ENCODE measurements at regions not wholly inside any gene's neighbourhood (a gene's known extent, or its start where the extent isn't known, plus 50 kb on each side); places are given as distances from the start of the nearest gene placed in this dataset.

DNA sequence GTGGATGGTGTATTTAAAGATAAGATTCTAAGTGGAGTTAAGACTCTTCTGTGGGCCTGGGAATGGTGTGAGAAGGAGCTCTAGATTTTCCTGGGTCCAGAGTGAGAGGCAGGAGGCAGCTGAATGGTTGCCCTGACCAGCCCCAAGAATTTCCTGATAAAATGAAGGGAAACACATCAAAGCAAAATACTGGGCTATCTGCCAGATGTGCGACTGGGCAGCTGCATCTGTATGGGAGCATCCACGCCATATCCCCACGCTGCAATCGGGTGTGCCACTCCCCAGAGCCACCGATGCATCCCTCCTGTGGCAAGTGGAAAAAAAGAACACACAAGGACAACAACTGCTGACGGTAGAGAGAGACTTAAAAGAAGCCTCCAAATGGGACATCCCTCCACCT, 84.3 kb upstream of the COX10 start:
- no peak overlapping the region for H3K27ac ChIP-seq
- no peak for TF ChIP-seq ZFX (IDR thresholded peaks at IDR 0.05)
- TF ChIP-seq, protein P1, sequence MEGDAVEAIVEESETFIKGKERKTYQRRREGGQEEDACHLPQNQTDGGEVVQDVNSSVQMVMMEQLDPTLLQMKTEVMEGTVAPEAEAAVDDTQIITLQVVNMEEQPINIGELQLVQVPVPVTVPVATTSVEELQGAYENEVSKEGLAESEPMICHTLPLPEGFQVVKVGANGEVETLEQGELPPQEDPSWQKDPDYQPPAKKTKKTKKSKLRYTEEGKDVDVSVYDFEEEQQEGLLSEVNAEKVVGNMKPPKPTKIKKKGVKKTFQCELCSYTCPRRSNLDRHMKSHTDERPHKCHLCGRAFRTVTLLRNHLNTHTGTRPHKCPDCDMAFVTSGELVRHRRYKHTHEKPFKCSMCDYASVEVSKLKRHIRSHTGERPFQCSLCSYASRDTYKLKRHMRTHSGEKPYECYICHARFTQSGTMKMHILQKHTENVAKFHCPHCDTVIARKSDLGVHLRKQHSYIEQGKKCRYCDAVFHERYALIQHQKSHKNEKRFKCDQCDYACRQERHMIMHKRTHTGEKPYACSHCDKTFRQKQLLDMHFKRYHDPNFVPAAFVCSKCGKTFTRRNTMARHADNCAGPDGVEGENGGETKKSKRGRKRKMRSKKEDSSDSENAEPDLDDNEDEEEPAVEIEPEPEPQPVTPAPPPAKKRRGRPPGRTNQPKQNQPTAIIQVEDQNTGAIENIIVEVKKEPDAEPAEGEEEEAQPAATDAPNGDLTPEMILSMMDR (conservative IDR thresholded peaks at IDR 0.05), result no peak

DNA sequence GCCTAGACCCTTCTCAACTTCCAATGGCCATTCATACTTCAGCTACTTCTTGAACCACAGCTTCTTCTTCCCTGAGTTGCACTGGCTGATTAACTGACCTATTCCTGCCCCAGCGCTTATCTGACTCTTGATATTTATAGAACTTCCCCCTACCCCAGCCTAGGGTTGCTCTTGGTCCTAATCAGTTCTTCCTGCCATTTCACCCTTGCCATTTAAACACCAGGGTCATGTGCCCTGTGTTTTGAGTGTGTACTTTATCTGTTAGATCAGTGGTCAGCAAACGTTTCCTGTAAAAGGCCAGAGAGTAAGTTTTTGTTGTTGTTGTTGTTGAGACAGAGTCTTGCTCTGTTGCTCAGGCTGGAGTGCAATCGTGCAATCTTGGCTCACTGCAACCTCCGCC, 82.4 kb upstream of the COX10 start:
- no peak overlapping the region for H3K27ac ChIP-seq
- TF ChIP-seq, protein P1 (conservative IDR thresholded peaks at IDR 0.05), result no peak
- no peak for TF ChIP-seq ZFX (IDR thresholded peaks at IDR 0.05)

GRCh38 chr17:13989138-13989537, 80.2 kb upstream of the COX10 start:
- no peak overlapping the region for H3K27ac ChIP-seq
- TF ChIP-seq, protein P1 (conservative IDR thresholded peaks at IDR 0.05), result no peak
- no peak for TF ChIP-seq ZFX (IDR thresholded peaks at IDR 0.05)

DNA sequence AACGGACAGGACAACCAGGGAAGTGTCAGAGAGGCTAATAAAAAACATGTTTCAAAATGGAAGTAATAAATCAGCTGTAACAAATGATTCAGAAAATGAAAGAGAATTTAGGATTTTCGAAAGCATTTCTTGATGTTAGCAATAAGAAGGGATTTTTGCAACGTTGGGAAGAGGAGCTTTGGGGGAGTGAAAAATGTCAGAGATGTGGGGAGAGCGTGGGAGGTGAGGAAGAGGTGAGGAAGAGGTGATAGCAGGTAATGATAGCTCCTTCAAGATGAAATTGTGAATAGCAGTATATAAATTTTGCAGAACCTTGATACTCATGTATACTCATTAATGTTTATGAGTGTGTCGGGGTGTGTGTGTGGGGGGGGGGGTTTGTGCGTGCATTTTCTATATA, 76.2 kb upstream of the COX10 start:
- no peak for TF ChIP-seq ZFX (IDR thresholded peaks at IDR 0.05)
- TF ChIP-seq, protein P1 (conservative IDR thresholded peaks at IDR 0.05), result no peak

GRCh38 chr17:13994050-13994449, 75.3 kb upstream of the COX10 start:
- no peak overlapping the region for H3K27ac ChIP-seq
- TF ChIP-seq, protein P1 (conservative IDR thresholded peaks at IDR 0.05), result no peak
- TF ChIP-seq ZFX (IDR thresholded peaks at IDR 0.05), result no peak

More for the DNA sequence above, 76.2 kb upstream of the COX10 start:
- no peak overlapping the region for H3K27ac ChIP-seq

GRCh38 chr17:13995856-13996271, 73.4 kb upstream of the COX10 start:
- H3K27ac ChIP-seq, result no peak overlapping the region
- TF ChIP-seq, protein P1 (conservative IDR thresholded peaks at IDR 0.05), result no peak
- TF ChIP-seq ZFX (IDR thresholded peaks at IDR 0.05), result no peak

DNA sequence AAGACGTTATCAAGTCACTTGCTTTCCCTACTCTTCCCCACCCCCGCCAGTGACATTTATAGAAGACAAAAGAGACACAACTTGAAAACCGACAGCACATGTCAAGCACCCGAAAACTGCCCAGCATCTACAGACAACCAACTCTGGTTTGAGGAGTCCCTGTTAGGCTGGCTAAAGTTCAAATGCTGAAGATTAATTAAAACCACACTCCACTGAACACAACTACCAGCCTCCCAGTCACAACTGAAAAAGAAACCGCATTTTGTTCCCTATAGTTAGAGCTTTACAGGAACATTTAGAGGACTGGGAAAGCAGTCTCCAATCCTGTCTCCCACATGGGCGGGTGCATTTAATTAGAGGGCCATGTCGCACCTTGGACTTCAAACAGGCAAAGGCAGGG, 73.0 kb upstream of the COX10 start:
- H3K27ac ChIP-seq, result no peak overlapping the region
- TF ChIP-seq ZFX (IDR thresholded peaks at IDR 0.05), result no peak
- TF ChIP-seq, protein P1 (conservative IDR thresholded peaks at IDR 0.05), result no peak

All from C4-2B (cell line).